ENCODE measurements at regions not wholly inside any gene's neighbourhood (a gene's known extent, or its start where the extent isn't known, plus 50 kb on each side); places are given as distances from the start of the nearest gene placed in this dataset.

DNA sequence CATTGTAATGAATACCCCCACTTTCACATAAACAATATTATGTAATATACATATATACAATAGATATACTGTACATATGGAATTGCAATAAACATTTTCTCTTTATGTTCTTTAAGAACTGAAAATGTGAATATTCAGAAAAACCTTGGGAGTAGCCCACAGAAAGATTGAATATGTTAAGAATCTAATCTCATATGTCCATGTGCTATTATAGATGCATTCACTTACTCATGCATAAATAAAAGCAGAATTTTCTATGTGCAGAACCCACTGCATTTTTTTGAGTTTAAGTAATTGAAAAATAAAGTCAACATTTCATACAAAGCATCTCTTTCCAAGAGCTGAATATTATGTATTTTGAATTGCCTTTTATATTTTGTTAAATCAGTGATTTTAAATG lies 902.3 kb downstream of the PCDH19 start:
- TF ChIP-seq POLR2A (IDR thresholded peaks at IDR 0.05), result no peak
- TF ChIP-seq, protein P1, sequence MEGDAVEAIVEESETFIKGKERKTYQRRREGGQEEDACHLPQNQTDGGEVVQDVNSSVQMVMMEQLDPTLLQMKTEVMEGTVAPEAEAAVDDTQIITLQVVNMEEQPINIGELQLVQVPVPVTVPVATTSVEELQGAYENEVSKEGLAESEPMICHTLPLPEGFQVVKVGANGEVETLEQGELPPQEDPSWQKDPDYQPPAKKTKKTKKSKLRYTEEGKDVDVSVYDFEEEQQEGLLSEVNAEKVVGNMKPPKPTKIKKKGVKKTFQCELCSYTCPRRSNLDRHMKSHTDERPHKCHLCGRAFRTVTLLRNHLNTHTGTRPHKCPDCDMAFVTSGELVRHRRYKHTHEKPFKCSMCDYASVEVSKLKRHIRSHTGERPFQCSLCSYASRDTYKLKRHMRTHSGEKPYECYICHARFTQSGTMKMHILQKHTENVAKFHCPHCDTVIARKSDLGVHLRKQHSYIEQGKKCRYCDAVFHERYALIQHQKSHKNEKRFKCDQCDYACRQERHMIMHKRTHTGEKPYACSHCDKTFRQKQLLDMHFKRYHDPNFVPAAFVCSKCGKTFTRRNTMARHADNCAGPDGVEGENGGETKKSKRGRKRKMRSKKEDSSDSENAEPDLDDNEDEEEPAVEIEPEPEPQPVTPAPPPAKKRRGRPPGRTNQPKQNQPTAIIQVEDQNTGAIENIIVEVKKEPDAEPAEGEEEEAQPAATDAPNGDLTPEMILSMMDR (IDR thresholded peaks at IDR 0.05), result no peak
- no peak for TF ChIP-seq EP300 (IDR thresholded peaks at IDR 0.05)
- intact Hi-C loops (cut with DNase I), result no loop called here
- Histone ChIP-seq H3K36me3 (no peaks in the 10 kb centered on the region), H3K27ac (no peak overlapping the region), H3K4me3 (no peak overlapping the region), H3K4me1 (ENCODE audit: insufficient read depth) (no peaks in the 10 kb centered on the region), H3K9me3 (no peaks in the 10 kb centered on the region), H3K27me3 (no peaks in the 10 kb centered on the region)
- no peak for DNase-seq

DNA sequence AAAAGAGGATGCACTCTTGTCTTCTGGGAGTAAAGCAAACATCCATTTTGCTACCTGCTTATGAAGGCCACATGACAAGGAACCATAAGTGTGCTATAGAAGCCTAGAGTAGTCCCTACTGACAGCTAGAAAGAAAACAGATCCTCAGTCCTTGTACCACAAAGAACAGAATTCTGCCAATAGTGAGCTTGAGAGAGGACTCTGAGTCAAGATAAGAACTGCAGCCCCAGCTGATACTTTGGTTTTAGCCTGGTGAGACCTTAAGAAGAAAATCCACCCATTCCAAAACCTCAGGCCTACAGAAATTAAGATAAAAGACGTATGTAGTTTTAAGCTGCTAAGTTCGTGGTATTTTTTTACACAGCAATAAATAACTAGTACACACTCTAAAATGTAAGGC lies 914.6 kb downstream of the PCDH19 start:
- Histone ChIP-seq H3K9me3 (no peaks in the 10 kb centered on the region), H3K27ac (no peak overlapping the region), H3K27me3 (no peaks in the 10 kb centered on the region), H3K36me3 (no peaks in the 10 kb centered on the region), H3K4me3 (no peak overlapping the region), H3K4me1 (ENCODE audit: insufficient read depth) (no peaks in the 10 kb centered on the region)
- WGBS, 3 donors, result 40 to 48% (median 47%) methylated on average over 2 of the region's 2 CpGs
- TF ChIP-seq, protein P1 (IDR thresholded peaks at IDR 0.05), result no peak
- TF ChIP-seq POLR2A (IDR thresholded peaks at IDR 0.05), result no peak
- TF ChIP-seq EP300 (IDR thresholded peaks at IDR 0.05), result no peak
- no peak for DNase-seq
- intact Hi-C loops (cut with DNase I), result no loop called here

DNA sequence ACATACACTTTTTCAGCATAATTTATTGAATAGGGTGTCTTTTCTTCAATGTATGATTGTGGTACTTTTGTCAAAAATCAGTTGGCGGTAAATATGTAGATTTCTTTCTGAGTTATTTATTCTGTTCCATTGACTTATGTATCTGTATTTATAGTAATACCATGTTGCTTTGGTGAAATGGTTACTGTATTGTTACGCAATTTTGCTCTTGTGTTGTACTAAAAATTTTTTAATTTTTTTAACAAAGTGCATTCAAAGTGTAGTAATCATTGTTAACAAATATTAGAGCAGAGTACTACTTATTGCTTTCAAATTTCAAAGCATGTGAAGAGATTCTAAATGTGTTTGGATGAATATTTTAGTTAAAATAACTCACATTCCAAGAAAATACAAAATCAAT lies 915.4 kb downstream of the PCDH19 start:
- Histone ChIP-seq H3K9me3 (no peaks in the 10 kb centered on the region), H3K27ac (no peak overlapping the region), H3K4me1 (ENCODE audit: insufficient read depth) (no peaks in the 10 kb centered on the region), H3K4me3 (no peak overlapping the region), H3K27me3 (no peaks in the 10 kb centered on the region), H3K36me3 (no peaks in the 10 kb centered on the region)
- TF ChIP-seq, protein P1 (IDR thresholded peaks at IDR 0.05), result no peak
- TF ChIP-seq POLR2A (IDR thresholded peaks at IDR 0.05) (no peak), EP300 (IDR thresholded peaks at IDR 0.05) (no peak)
- intact Hi-C loops (cut with DNase I), result no loop called here
- no peak for DNase-seq
- 84 to 88% (median 88%) methylated on average over 2 of the region's 2 CpGs for WGBS, 3 donors

DNA sequence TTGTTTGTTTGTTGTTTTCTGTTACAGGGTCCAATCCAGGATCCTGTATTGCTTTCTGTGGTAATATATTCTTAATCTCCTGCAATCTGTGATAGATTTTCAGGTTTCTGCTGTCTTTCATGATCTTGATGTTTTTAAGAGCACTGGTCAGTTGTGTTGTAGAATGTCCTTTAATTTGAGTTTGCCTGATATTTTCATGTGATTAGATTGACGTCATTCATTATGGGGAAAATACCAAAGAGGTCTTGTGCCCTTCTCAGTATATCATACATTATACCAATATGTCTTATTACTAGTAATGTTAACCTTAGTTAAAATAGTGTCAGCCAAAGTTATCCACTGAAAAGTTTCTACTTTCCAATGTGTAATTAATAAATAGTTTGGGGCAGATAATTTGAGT lies 929.3 kb downstream of the PCDH19 start:
- Histone ChIP-seq H3K27me3 (no peaks in the 10 kb centered on the region), H3K4me1 (ENCODE audit: insufficient read depth) (no peaks in the 10 kb centered on the region), H3K27ac (no peak overlapping the region), H3K9me3 (no peaks in the 10 kb centered on the region), H3K4me3 (no peak overlapping the region), H3K36me3 (no peaks in the 10 kb centered on the region)
- WGBS, 3 donors, result 49 to 63% (median 58%) methylated on average over 1 of the region's 1 CpG
- no peak for DNase-seq
- TF ChIP-seq EP300 (IDR thresholded peaks at IDR 0.05) (no peak), POLR2A (IDR thresholded peaks at IDR 0.05) (no peak)
- TF ChIP-seq, protein P1 (IDR thresholded peaks at IDR 0.05), result no peak
- intact Hi-C loops (cut with DNase I), result no loop called here

DNA sequence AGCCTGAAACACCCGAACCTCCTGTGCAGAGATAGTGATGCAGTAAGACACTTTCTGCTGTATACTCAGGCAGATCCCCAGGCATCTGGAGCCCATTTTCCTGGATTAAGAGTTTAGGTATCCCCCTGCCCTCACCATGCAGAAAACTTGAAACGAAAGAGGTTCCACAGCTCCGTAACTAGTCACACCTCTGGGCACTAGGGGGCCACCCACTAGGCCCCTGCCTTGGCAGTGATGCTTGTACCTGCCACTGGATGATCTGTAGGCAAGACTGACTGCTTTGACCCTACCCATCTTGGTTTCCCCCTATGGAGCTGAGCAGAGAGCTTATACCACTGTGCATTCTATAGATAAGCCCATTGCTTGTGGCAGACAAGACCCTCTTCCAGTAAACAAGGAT lies 940.6 kb downstream of the PCDH19 start:
- intact Hi-C loops (cut with DNase I), result no loop called here
- no peaks in the 10 kb centered on the region for H3K27me3 ChIP-seq
- DNase-seq, result no peak
- H3K36me3 ChIP-seq, result no peaks in the 10 kb centered on the region
- H3K4me1 ChIP-seq (ENCODE audit: insufficient read depth), result no peaks in the 10 kb centered on the region
- H3K4me3 ChIP-seq, result no peak overlapping the region
- TF ChIP-seq EP300 (IDR thresholded peaks at IDR 0.05) (no peak), POLR2A (IDR thresholded peaks at IDR 0.05) (no peak)
- TF ChIP-seq, protein P1 (IDR thresholded peaks at IDR 0.05), result no peak
- H3K9me3 ChIP-seq, result no peaks in the 10 kb centered on the region
- WGBS, 3 donors, result 54 to 70% (median 62%) methylated on average over 3 of the region's 3 CpGs
- no peak overlapping the region for H3K27ac ChIP-seq
